ENCODE measurements at regions not wholly inside any gene's neighbourhood (a gene's known extent, or its start where the extent isn't known, plus 50 kb on each side); places are given as distances from the start of the nearest gene placed in this dataset.
A peak's percentile ranks its signal among the peaks of the same experiment; 100 is the strongest.

DNA sequence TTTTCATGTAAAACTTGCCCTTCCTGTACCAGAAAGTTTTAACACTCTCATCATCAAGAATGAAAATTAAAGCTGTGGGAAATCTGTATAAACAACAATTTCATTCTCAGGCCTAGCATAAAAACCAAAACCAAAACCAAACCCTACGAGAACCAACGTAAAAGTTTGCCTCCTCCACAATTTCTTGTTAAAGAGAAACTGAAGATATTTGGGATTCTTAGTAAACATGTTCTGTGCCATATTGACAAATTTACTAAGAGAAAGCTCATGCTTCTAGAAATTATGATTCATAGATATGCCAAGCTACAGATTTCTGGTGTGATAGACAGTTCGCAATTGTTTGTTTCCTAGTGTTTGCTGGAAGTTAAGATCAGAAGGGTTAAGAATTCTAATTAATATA is 801.0 kb upstream of the NUDT12 start (continued):
- TF ChIP-seq, protein P1, sequence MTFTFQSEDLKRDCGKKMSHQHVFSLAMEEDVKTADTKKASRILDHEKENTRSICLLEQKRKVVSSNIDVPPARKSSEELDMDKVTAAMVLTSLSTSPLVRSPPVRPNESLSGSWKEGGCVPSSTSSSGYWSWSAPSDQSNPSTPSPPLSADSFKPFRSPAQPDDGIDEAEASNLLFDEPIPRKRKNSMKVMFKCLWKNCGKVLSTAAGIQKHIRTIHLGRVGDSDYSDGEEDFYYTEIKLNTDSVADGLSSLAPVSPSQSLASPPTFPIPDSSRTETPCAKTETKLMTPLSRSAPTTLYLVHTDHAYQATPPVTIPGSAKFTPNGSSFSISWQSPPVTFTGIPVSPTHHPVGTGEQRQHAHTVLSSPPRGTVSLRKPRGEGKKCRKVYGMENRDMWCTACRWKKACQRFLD (tag by site-specific recombination; IDR thresholded peaks at IDR 0.05): no peak

DNA sequence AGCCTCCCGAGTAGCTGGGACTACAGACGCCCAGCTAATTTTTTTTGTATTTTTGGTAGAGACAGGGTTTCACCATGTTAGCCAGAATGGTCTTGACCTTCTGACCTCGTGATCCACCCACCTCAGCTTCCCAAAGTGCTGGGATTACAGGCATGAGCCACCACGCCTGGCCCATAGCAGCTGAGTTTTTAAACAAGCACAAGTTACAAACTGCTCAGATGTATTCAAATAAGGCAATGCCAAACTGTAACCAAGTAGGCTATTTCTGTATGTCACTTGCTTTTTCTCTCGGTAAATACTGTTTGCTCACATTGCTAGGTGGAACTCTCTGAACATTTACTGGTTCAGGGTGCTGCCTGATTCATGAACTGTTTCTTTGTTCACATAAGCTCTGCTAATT is 799.3 kb upstream of the NUDT12 start:
- POLR2A ChIA-PET: no interaction called here
- no peaks in the 10 kb centered on the region for H3K4me1 ChIP-seq (ENCODE audit: control insufficient read depth, insufficient read depth, low read length)
- H3K36me3 ChIP-seq (ENCODE audit: control insufficient read depth in 2 of 2, insufficient read depth in 1 of 2, low read length in 2 of 2): no peaks in the 10 kb centered on the region
- no peak overlapping the region for H3K4me3 ChIP-seq (ENCODE audit: low read depth, low read length)
- TF ChIP-seq, protein P2, sequence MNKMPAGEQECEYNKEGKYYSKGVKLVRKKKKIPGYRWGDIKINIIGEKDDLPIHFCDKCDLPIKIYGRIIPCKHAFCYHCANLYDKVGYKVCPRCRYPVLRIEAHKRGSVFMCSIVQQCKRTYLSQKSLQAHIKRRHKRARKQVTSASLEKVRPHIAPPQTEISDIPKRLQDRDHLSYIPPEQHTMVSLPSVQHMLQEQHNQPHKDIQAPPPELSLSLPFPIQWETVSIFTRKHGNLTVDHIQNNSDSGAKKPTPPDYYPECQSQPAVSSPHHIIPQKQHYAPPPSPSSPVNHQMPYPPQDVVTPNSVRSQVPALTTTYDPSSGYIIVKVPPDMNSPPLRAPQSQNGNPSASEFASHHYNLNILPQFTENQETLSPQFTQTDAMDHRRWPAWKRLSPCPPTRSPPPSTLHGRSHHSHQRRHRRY (tag by site-specific recombination; IDR thresholded peaks at IDR 0.05): no peak
- TF ChIP-seq, protein P3, sequence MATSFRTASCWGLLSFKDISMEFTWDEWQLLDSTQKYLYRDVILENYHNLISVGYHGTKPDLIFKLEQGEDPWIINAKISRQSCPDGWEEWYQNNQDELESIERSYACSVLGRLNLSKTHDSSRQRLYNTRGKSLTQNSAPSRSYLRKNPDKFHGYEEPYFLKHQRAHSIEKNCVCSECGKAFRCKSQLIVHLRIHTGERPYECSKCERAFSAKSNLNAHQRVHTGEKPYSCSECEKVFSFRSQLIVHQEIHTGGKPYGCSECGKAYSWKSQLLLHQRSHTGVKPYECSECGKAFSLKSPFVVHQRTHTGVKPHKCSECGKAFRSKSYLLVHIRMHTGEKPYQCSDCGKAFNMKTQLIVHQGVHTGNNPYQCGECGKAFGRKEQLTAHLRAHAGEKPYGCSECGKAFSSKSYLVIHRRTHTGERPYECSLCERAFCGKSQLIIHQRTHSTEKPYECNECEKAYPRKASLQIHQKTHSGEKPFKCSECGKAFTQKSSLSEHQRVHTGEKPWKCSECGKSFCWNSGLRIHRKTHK (tag by site-specific recombination; IDR thresholded peaks at IDR 0.05): no peak
- no peak for TF ChIP-seq KLF8 (tag by site-specific recombination; IDR thresholded peaks at IDR 0.05)
- TF ChIP-seq ZNF549 (tag by site-specific recombination; IDR thresholded peaks at IDR 0.05): peak; percentile 67; the same call in 1 of the 2 replicates
- no peak overlapping the region for H3K27ac ChIP-seq (ENCODE audit: extremely low read depth, low read depth, low read length)
- CTCF ChIA-PET: no interaction called here
- H3K9me3 ChIP-seq (ENCODE audit: control insufficient read depth, insufficient read depth, low read depth, low read length): no peaks in the 10 kb centered on the region

DNA sequence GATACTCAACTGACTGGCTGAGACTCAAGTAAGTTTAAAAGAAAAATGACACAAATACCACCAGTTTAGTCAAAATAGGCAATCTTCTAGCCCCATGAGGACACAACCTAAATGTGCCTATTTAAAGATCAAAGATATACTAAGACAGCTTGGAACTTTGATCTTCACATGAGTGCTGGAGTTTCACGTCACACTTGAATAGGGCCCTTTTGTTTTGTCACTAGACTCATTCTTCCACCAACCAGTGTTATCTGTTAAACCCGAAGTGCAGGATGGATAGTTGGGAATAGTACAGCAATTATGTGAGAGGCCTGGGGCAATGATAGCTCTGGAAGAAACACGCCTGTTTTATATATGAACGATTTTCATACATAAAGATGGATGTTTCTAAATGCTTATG is 792.8 kb upstream of the NUDT12 start:
- H3K9me3 ChIP-seq (ENCODE audit: control insufficient read depth, insufficient read depth, low read depth, low read length): no peaks in the 10 kb centered on the region
- H3K27ac ChIP-seq (ENCODE audit: extremely low read depth, low read depth, low read length): no peak overlapping the region
- no peaks in the 10 kb centered on the region for H3K36me3 ChIP-seq (ENCODE audit: control insufficient read depth in 2 of 2, insufficient read depth in 1 of 2, low read length in 2 of 2)
- H3K4me1 ChIP-seq (ENCODE audit: control insufficient read depth, insufficient read depth, low read length): no peaks in the 10 kb centered on the region
- CTCF ChIA-PET: no interaction called here
- no peak overlapping the region for H3K4me3 ChIP-seq (ENCODE audit: low read depth, low read length)
- POLR2A ChIA-PET: no interaction called here
- TF ChIP-seq ZNF426 (tag by site-specific recombination; IDR thresholded peaks at IDR 0.05) (no peak), ZNF747 (tag by site-specific recombination; IDR thresholded peaks at IDR 0.05) (no peak), ZNF521 (tag by site-specific recombination; IDR thresholded peaks at IDR 0.05) (no peak), HOXC10 (CRISPR knock-in tag; IDR thresholded peaks at IDR 0.05) (no peak), ZSCAN23 (tag by site-specific recombination; IDR thresholded peaks at IDR 0.05) (no peak), ZNF621 (tag by site-specific recombination; IDR thresholded peaks at IDR 0.05) (no peak), HOXA7 (CRISPR knock-in tag; IDR thresholded peaks at IDR 0.05; ENCODE audit: borderline replicate concordance) (no peak), ZNF146 (tag by site-specific recombination; IDR thresholded peaks at IDR 0.05) (no peak), ZNF473 (tag by site-specific recombination; IDR thresholded peaks at IDR 0.05) (no peak), ZFP69B (tag by site-specific recombination; IDR thresholded peaks at IDR 0.05) (no peak), ZBTB17 (tag by site-specific recombination; IDR thresholded peaks at IDR 0.05) (no peak), ZNF221 (tag by site-specific recombination; IDR thresholded peaks at IDR 0.05; ENCODE audit: borderline replicate concordance) (no peak), ZNF785 (tag by site-specific recombination; IDR thresholded peaks at IDR 0.05) (no peak)
- TF ChIP-seq, protein P4, sequence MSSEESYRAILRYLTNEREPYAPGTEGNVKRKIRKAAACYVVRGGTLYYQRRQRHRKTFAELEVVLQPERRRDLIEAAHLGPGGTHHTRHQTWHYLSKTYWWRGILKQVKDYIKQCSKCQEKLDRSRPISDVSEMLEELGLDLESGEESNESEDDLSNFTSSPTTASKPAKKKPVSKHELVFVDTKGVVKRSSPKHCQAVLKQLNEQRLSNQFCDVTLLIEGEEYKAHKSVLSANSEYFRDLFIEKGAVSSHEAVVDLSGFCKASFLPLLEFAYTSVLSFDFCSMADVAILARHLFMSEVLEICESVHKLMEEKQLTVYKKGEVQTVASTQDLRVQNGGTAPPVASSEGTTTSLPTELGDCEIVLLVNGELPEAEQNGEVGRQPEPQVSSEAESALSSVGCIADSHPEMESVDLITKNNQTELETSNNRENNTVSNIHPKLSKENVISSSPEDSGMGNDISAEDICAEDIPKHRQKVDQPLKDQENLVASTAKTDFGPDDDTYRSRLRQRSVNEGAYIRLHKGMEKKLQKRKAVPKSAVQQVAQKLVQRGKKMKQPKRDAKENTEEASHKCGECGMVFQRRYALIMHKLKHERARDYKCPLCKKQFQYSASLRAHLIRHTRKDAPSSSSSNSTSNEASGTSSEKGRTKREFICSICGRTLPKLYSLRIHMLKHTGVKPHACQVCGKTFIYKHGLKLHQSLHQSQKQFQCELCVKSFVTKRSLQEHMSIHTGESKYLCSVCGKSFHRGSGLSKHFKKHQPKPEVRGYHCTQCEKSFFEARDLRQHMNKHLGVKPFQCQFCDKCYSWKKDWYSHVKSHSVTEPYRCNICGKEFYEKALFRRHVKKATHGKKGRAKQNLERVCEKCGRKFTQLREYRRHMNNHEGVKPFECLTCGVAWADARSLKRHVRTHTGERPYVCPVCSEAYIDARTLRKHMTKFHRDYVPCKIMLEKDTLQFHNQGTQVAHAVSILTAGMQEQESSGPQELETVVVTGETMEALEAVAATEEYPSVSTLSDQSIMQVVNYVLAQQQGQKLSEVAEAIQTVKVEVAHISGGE (tag by site-specific recombination; conservative IDR thresholded peaks at IDR 0.05; ENCODE audit: low read depth): no peak
- TF ChIP-seq, protein P1 (tag by site-specific recombination; IDR thresholded peaks at IDR 0.05): no peak
- TF ChIP-seq, protein P5, sequence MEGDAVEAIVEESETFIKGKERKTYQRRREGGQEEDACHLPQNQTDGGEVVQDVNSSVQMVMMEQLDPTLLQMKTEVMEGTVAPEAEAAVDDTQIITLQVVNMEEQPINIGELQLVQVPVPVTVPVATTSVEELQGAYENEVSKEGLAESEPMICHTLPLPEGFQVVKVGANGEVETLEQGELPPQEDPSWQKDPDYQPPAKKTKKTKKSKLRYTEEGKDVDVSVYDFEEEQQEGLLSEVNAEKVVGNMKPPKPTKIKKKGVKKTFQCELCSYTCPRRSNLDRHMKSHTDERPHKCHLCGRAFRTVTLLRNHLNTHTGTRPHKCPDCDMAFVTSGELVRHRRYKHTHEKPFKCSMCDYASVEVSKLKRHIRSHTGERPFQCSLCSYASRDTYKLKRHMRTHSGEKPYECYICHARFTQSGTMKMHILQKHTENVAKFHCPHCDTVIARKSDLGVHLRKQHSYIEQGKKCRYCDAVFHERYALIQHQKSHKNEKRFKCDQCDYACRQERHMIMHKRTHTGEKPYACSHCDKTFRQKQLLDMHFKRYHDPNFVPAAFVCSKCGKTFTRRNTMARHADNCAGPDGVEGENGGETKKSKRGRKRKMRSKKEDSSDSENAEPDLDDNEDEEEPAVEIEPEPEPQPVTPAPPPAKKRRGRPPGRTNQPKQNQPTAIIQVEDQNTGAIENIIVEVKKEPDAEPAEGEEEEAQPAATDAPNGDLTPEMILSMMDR (tag by site-specific recombination; IDR thresholded peaks at IDR 0.05): no peak
- TF ChIP-seq, protein P6, sequence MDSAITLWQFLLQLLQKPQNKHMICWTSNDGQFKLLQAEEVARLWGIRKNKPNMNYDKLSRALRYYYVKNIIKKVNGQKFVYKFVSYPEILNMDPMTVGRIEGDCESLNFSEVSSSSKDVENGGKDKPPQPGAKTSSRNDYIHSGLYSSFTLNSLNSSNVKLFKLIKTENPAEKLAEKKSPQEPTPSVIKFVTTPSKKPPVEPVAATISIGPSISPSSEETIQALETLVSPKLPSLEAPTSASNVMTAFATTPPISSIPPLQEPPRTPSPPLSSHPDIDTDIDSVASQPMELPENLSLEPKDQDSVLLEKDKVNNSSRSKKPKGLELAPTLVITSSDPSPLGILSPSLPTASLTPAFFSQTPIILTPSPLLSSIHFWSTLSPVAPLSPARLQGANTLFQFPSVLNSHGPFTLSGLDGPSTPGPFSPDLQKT (IDR thresholded peaks at IDR 0.05; ENCODE audit: borderline replicate concordance, low read depth, low read length): no peak

Measured in HEK293 (cell line).